ENCODE measurements at regions not wholly inside any gene's neighbourhood (a gene's known extent, or its start where the extent isn't known, plus 50 kb on each side); places are given as distances from the start of the nearest gene placed in this dataset.

DNA sequence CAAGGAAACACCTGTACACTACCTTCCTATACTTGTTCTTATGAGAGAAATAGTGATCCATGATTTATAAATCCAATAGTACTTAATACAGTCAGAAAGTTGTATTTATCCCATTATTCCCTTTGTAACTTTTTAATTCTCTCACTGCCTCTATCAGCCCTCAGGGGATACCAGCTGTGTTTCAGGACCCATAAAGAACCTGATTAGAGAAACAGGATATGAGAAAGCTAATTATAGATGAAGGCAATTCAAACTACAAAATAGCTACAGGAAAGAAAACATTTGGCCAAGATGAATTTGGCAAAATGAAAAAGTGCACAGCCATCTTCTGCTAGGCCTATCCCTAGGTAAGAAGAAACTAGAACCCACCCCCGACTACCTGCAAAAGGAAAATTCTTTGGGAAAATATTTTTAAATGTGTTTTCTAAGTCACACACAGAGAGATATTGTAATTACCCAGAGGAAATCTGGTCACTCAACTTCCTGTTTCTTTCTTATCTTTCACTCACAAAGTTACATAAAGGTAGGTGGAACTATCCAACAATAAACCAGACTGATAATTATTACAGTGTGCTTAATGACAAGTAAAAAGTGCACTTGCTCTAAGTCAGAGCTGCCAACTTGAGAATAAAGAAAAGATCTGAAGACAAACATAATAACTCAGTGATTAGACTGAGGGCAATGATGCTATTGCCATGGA, 836.5 kb upstream of the HTR2C start:
- TF ChIP-seq CTCF (IDR thresholded peaks at IDR 0.05) (no peak), POLR2AphosphoS5 (IDR thresholded peaks at IDR 0.05) (no peak), POLR2A (IDR thresholded peaks at IDR 0.05) (no peak)

All from gastroesophageal sphincter (tissue), 3 donors.